Inferior parietal cortex (tissue), 1 donor: ENCODE measurements at regions not wholly inside any gene's neighbourhood (a gene's known extent, or its start where the extent isn't known, plus 50 kb on each side); places are given as distances from the start of the nearest gene placed in this dataset.
"Not testable (repeated sequence)": the region's sequence is repeated elsewhere in the genome, so short reads cannot be mapped to it uniquely, and the experiment has no call there.

Source experiments
- DNase-seq: peaks from one replicate; pipeline ENCODE4 v3.0.0-alpha.2; 2016; ENCODE audit errors: extremely low spot score

GRCh38 chr4:11860996-11861395 lies 432.3 kb upstream of the HS3ST1 start:
- no peak for DNase-seq

- DNase-seq: no peak
Observed at GRCh38 chr4:11857881-11858280, 429.2 kb upstream of the HS3ST1 start.

DNA sequence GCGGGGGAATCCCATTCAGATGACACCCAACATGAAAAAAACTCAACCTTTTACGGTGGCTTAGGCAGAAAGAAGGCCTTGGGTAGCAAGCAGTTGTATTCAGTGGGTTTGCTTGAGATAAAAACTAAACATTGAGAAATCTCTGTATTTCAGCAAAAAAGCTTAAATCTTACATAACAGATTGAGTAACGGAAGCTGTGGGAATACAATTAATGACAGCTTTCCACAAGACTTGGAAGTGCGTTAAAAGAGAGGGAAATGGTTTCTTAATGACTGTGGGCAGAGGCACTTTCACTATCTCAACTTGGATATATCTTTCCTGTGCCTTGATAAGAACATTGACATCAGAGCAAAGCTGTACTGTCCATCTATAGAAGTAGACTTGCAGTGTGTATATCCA lies 418.5 kb upstream of the HS3ST1 start:
- DNase-seq: no peak

DNA sequence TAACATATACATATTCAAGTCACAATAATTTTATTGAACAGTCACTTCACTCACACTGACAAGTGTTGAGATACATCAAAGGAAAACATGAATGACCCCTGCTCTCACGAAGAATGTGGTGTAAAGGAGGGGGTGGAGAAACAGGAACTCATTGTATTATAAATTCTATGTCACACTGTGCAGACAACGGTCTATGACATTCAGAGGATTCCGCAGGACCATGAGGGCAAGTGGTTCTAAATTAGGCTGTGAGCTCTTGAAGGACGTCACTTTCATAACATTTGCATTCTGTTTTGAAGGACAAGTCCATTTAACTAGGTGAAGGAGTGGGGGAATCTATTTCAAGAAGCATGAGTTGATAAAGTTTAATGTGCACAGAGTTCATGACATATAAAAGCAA lies 415.2 kb upstream of the HS3ST1 start:
- DNase-seq: no peak

GRCh38 chr4:11843340-11843739 lies 414.6 kb upstream of the HS3ST1 start:
- DNase-seq: no peak

GRCh38 chr4:11842620-11843263 lies 414.0 kb upstream of the HS3ST1 start:
- DNase-seq: no peak

DNA sequence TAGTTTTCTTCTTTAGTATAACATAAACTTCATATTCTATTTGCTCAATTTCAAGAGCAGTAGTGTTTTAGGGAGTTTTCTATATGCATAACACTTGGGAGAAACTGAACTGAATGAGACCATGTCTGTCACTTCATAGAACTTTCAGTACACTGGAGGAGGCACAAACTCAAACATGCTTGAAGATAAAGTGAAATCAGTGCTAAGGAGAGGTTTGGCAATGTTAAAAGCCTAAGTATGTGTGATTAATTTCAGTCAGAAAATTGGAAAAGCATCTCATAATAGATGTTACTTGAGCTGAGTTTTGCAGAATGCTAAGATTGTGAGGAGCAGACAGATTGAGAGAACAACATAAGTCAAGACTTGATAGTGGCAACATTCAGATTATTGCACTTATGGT lies 411.2 kb upstream of the HS3ST1 start:
- DNase-seq: no peak

DNA sequence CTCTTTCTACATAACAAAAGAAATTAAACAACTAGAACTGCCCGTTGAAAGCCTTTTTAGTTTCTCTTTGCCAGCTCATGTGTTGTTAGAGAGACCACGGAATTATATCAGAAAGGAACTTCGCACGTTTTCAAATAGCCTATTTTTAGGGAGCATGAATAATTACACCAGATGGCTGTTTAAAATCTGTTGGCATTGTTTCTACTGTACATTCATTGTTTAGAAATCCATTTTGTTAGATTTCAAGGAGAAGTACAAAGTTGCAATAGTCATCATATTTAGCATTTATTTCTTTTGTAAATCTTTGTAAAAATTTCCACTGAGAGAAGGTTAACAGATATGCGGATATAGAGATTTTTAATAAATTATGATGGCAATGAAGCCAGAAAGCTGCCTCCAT lies 403.0 kb upstream of the HS3ST1 start:
- no peak for DNase-seq

- no peak for DNase-seq
Observed at GRCh38 chr4:11824566-11824965, 395.9 kb upstream of the HS3ST1 start.

DNA sequence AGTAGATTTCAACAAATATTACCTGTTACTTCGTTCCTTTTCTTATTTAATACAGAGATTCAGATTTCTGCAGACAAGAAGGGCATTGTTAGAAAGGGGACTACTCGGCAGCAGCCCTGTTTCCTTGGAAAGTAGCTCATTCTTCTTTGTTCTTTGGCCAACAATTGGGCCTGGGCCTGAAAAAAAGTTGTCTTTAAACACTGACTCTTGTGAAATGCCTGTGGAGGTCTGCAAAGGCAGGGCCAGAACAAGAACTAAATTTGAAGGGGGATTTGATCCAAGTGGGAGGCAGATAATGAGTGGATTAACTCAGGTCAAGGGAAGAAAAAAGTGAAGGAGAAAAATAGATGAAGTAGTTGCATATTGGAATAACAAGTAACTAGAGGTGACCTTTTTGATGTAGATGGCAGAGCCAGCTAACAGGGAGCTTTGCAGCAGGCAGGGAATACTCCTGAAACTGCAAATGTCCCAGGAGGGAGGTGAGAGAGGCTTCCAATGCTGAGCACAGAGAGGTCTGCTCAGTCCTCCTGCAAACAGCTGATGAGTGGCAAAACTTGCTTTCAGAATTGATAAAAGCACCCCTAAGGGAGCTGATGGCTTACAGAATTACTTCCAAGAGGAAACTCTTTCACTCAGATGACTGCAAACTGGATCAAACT lies 393.2 kb upstream of the HS3ST1 start:
- no peak for DNase-seq

GRCh38 chr4:11817088-11817487 lies 388.4 kb upstream of the HS3ST1 start:
- DNase-seq: no peak

GRCh38 chr4:11814758-11815157 lies 386.1 kb upstream of the HS3ST1 start:
- no peak for DNase-seq

GRCh38 chr4:11813951-11814446 lies 385.3 kb upstream of the HS3ST1 start:
- DNase-seq: no peak

DNA sequence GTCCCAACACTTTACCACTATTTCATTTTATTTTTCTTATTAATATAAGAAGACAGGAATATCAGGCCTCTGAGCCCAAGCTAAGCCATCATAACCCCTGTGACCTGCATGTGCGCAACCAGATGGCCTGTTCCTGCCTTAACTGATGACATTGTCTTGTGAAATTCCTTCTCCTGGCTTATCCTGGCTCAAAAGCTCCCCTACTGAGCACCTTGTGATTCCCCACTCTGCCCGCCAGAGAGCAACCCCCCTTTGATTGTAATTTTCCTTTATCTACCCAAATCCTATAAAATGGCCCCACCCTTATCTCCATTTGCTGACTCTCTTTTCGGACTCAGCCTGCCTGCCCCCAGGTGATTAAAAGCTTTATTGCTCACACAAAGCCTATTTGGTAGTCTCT lies 382.8 kb upstream of the HS3ST1 start:
- DNase-seq: not testable (repeated sequence)

GRCh38 chr4:11805842-11806241 lies 377.1 kb upstream of the HS3ST1 start:
- DNase-seq: peak; percentile 52

DNA sequence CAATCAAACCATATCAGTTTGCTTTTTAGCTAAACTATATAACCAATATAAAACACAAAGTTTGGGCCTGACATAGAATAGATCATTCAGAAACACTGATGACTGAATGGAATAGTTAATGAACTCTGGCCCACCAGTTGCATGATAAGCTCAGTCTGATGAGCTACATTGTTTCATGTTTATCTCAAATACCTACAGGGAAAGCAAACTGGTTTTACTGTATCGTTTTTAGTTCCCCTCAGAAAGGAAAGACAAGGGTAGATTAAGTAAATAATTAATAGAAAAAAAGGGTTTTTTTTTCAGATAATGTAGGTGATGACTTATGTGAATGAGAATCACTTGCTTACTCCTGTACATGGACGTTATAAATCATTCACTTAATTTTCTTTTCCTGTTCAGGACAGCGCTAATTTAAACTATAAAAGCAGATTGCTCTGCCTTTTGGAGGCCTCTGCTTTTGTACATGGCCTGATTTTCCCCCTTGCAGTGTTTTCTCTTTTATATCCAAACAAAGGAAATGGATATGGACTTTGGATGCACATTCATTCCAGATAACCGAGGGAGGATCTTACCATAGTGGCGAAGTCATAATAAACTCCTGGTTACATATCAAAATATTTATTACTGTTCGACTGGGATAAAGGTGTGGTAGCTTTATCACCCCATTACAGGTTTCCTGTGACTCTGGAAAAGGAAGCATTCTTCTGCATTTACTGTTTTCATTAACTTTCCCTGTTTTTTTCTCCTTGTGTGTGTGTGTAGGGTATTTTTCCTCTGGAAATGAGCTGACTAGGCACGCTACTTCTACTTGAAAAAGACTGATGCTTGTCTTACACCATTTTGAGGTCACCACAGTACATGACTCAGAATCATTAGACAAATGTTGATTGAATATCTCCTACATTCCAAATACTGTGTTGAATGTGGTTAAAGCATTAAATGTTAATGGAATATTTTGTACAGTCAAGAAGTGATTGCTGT lies 373.1 kb upstream of the HS3ST1 start:
- DNase-seq: no peak

- no peak for DNase-seq
Observed at GRCh38 chr4:11799196-11799595, 370.5 kb upstream of the HS3ST1 start.

DNA sequence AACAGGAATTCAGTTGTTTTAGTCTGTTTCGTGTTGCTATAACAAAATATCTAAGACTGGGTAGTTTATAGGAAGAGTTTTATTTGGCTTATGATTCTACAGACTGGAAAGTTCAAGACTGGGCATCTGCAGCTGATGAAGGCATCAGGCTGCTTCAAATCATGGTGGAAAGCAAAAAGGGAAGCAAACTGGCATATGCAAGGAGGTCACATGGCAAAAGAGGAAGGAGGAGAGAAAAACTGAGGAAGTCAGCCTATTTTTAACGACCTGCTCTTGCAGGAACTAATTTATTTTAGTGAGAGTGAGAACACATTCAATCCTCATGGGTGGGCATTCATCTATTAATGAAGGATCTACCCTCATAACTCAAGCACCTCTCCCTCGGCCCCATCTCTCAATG lies 363.1 kb upstream of the HS3ST1 start:
- DNase-seq: no peak

DNA sequence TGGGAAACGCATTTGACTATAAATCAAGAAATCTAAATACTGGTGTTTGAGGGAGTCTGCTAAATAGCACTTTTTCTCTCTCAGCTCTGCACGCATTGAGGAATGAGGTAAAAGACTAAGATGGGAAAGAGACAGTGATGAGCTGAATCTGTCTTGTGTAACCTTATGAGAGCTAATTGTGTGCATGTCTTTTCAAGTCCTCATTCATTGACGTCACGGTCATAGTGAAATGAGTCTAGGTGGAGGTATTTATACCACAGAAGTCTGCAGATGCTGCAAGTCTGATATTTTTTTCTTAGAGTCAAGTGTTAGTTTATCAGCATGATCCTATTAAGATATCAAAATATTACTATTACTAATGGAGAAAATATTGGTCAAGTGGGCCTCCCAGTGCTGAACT lies 361.5 kb upstream of the HS3ST1 start:
- DNase-seq: no peak

GRCh38 chr4:11783588-11783987 lies 354.9 kb upstream of the HS3ST1 start:
- DNase-seq: no peak

- no peak for DNase-seq
Observed at GRCh38 chr4:11782859-11783258, 354.2 kb upstream of the HS3ST1 start.

DNA sequence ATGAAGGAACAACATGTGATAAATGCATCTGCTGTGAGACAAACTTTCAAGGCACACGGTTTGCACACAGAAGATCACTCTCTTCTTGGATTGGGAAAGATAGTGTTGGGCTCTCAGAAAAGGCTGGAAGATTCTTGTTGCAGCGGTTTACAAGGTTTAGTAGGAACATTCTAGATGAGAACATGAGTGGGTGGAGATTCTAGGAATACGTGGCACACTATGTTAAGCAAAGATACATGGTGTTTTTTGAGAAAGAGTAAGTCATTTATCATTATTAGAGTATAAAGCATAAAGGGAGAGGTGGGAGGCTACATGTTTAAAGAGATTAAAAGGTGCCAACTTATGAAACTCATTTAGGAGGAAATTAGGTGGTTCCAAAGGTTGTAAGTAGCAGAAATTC lies 348.8 kb upstream of the HS3ST1 start:
- DNase-seq: no peak
